Mesenchymal stem cell (in vitro differentiated cells and primary cell): ENCODE measurements at regions not wholly inside any gene's neighbourhood (a gene's known extent, or its start where the extent isn't known, plus 50 kb on each side); places are given as distances from the start of the nearest gene placed in this dataset.

Source experiments
- DNase-seq: peaks from one replicate; pipeline ENCODE4 v3.0.0-alpha.2; 2013
- H2AFZ ChIP-seq: one replicate; pipeline ENCODE4 v1.6.1; 2013; ENCODE audit warnings: low read depth, mild to moderate bottlenecking, control low read depth, inconsistent platforms, low read length, moderate library complexity
- H2AK5ac ChIP-seq: 2 replicates; pipeline ENCODE4 v1.6.1; 2013; ENCODE audit warnings: low read length, moderate library complexity, mild to moderate bottlenecking, inconsistent platforms; ENCODE audit not compliant: severe bottlenecking
- H2BK120ac ChIP-seq: one replicate; pipeline ENCODE4 v1.6.1; 2013; ENCODE audit warnings: low read depth, mild to moderate bottlenecking, inconsistent platforms, low read length, moderate library complexity
- H2BK12ac ChIP-seq, 2 experiments: one replicate each; pipeline ENCODE4 v1.6.1; 2013; ENCODE audit warnings: inconsistent platforms in 2 of 2, low read length in 2 of 2, mild to moderate bottlenecking in 2 of 2, moderate library complexity in 2 of 2, control low read depth in 1 of 2
- H2BK15ac ChIP-seq: one replicate; pipeline ENCODE4 v1.6.1; 2013; ENCODE audit warnings: mild to moderate bottlenecking, low read depth, inconsistent platforms; ENCODE audit not compliant: poor library complexity, severe bottlenecking
- H2BK5ac ChIP-seq: 2 replicates; pipeline ENCODE4 v1.6.1; 2013; ENCODE audit warnings: low read depth, mild to moderate bottlenecking, low read length, control low read depth, inconsistent platforms; ENCODE audit not compliant: poor library complexity, severe bottlenecking
- H3K14ac ChIP-seq, 2 experiments: one replicate each; pipeline ENCODE4 v1.6.1; 2013; ENCODE audit warnings: inconsistent platforms in 2 of 2, low read length in 2 of 2, control low read depth in 1 of 2, mild to moderate bottlenecking in 1 of 2, moderate library complexity in 1 of 2
- H3K18ac ChIP-seq, 2 experiments: one replicate each; pipeline ENCODE4 v1.6.1; 2013; ENCODE audit warnings: inconsistent platforms in 2 of 2, low read length in 2 of 2, control low read depth in 1 of 2, low read depth in 1 of 2, mild to moderate bottlenecking in 1 of 2
- H3K23ac ChIP-seq, 2 experiments: one replicate each; pipeline ENCODE4 v1.6.1; 2013; ENCODE audit warnings: inconsistent platforms in 2 of 2, low read length in 2 of 2, mild to moderate bottlenecking in 2 of 2, moderate library complexity in 2 of 2, control low read depth in 1 of 2
- H3K27ac ChIP-seq: 2 replicates; pipeline ENCODE4 v1.5.1; 2013; ENCODE audit warnings: mild to moderate bottlenecking, moderate library complexity, low read length, control low read depth, inconsistent platforms; ENCODE audit not compliant: poor library complexity, severe bottlenecking
- H3K27me3 ChIP-seq, 2 experiments: 2 replicates each; pipeline versions ENCODE4 v1.6.1 to v1.7.0; 2013; ENCODE audit warnings: low read length in 2 of 2, mild to moderate bottlenecking in 2 of 2, moderate library complexity in 2 of 2, control low read depth in 1 of 2, inconsistent platforms in 1 of 2; ENCODE audit not compliant: control insufficient read depth in 1 of 2, insufficient read depth in 1 of 2
- H3K36me3 ChIP-seq, 2 experiments: 2 replicates each; pipeline versions ENCODE4 v1.6.1 to v1.7.0; 2013; ENCODE audit warnings: low read length in 2 of 2, control low read depth in 1 of 2, inconsistent platforms in 1 of 2, low read depth in 1 of 2, mild to moderate bottlenecking in 1 of 2; ENCODE audit not compliant: insufficient read depth in 2 of 2, control insufficient read depth in 1 of 2
- H3K4ac ChIP-seq, 2 experiments: one replicate each; pipeline ENCODE4 v1.6.1; 2013; ENCODE audit warnings: inconsistent platforms in 2 of 2, low read length in 2 of 2, mild to moderate bottlenecking in 2 of 2, moderate library complexity in 2 of 2, control low read depth in 1 of 2, low read depth in 1 of 2
- H3K4me1 ChIP-seq: 2 replicates; pipeline ENCODE4 v1.6.1; 2013; ENCODE audit warnings: low read depth, low read length, control low read depth; ENCODE audit not compliant: control insufficient read depth, insufficient read depth
- H3K4me2 ChIP-seq: 2 replicates; pipeline ENCODE4 v1.6.1; 2013; ENCODE audit warnings: low read length, mild to moderate bottlenecking, inconsistent platforms; ENCODE audit not compliant: poor library complexity, severe bottlenecking
- H3K4me3 ChIP-seq, 2 experiments: 2 replicates each; pipeline versions ENCODE4 v1.5.1 to v1.7.0; 2013; ENCODE audit warnings: low read length in 2 of 2, mild to moderate bottlenecking in 2 of 2, control low read depth in 1 of 2, low read depth in 1 of 2; ENCODE audit not compliant: insufficient read depth in 1 of 2
- H3K79me1 ChIP-seq: replicated peaks from 2 replicates; pipeline ENCODE4 v1.6.1; 2013; ENCODE audit warnings: mild to moderate bottlenecking, control low read depth, low read length, inconsistent platforms; ENCODE audit not compliant: poor library complexity, severe bottlenecking
- H3K9ac ChIP-seq: 2 replicates; pipeline ENCODE4 v1.7.0; 2013; ENCODE audit warnings: mild to moderate bottlenecking, low read length, moderate library complexity
- H3K9me3 ChIP-seq: 2 replicates; pipeline ENCODE4 v1.7.0; 2013; ENCODE audit warnings: mild to moderate bottlenecking, low read length; ENCODE audit not compliant: control insufficient read depth
- H4K8ac ChIP-seq: one replicate; pipeline ENCODE4 v1.6.1; 2013; ENCODE audit warnings: inconsistent platforms, mild to moderate bottlenecking, low read length, moderate library complexity
- H4K91ac ChIP-seq: one replicate; pipeline ENCODE4 v1.6.1; 2013; ENCODE audit warnings: mild to moderate bottlenecking, low read length, inconsistent platforms
- WGBS: methylation state at CpG from one replicate; pipeline ENCODE4 v1.1.7; 2013; ENCODE audit warnings: mixed read lengths; 5-methylcytosine and 5-hydroxymethylcytosine counted together

GRCh38 chr16:13453938-13454553, 465.9 kb upstream of the ERCC4 start:
- Histone ChIP-seq H2BK120ac (no peak overlapping the region), H3K79me1 (no peaks in the 10 kb centered on the region), H2AK5ac (no peak overlapping the region), H3K4me1 (peaks cover 2% of the 10 kb centered on the region), H3K9me3 (no peaks in the 10 kb centered on the region), H3K4ac (no peak overlapping the region), H3K36me3 (no peaks in the 10 kb centered on the region), H4K8ac (no peak overlapping the region), H3K23ac (no peak overlapping the region), H3K9ac (peak overlapping the region; percentile 41), H3K27me3 (no peaks in the 10 kb centered on the region), H3K18ac (no peak overlapping the region), H3K4me2 (no peak overlapping the region), H3K4me3 (no peak overlapping the region), H2BK12ac (no peak overlapping the region), H3K14ac (no peak overlapping the region), H2BK15ac (no peak overlapping the region), H2AFZ (no peak overlapping the region), H2BK5ac (no peak overlapping the region), H4K91ac (no peak overlapping the region), H3K27ac (no peak overlapping the region)
- WGBS, result 60% methylated on average over 6 of the region's 10 CpGs
- no peak for DNase-seq

- H4K91ac ChIP-seq, result no peak overlapping the region
Measured at GRCh38 chr16:13463619-13464018, 456.3 kb upstream of the ERCC4 start.

GRCh38 chr16:13471036-13471435, 448.9 kb upstream of the ERCC4 start:
- DNase-seq, result no peak
- Histone ChIP-seq H3K9ac (no peak overlapping the region), H3K4ac (no peak overlapping the region), H4K91ac (no peak overlapping the region), H3K9me3 (no peaks in the 10 kb centered on the region), H2AK5ac (no peak overlapping the region), H3K4me1 (no peaks in the 10 kb centered on the region), H3K27ac (no peak overlapping the region), H2AFZ (no peak overlapping the region), H4K8ac (no peak overlapping the region), H3K23ac (no peak overlapping the region), H3K18ac (no peak overlapping the region), H3K4me2 (no peak overlapping the region), H2BK120ac (no peak overlapping the region), H3K79me1 (no peaks in the 10 kb centered on the region), H3K14ac (no peak overlapping the region), H2BK5ac (no peak overlapping the region), H3K27me3 (no peaks in the 10 kb centered on the region), H2BK15ac (no peak overlapping the region), H3K4me3 (no peak overlapping the region), H3K36me3 (no peaks in the 10 kb centered on the region), H2BK12ac (no peak overlapping the region)
- WGBS, result 11% methylated on average over 1 of the region's 4 CpGs

More at GRCh38 chr16:13463619-13464018, 456.3 kb upstream of the ERCC4 start:
- 74% methylated on average over 5 of the region's 5 CpGs for WGBS
- H2BK120ac ChIP-seq, result no peak overlapping the region
- H3K14ac ChIP-seq, result no peak overlapping the region
- H3K4ac ChIP-seq, result no peak overlapping the region
- no peak overlapping the region for H2BK5ac ChIP-seq
- H3K4me1 ChIP-seq, result no peaks in the 10 kb centered on the region
- no peak overlapping the region for H3K4me2 ChIP-seq
- H3K79me1 ChIP-seq, result no peaks in the 10 kb centered on the region
- H3K18ac ChIP-seq, result no peak overlapping the region
- no peak overlapping the region for H4K8ac ChIP-seq
- no peak overlapping the region for H2AK5ac ChIP-seq
- H3K27me3 ChIP-seq, result no peaks in the 10 kb centered on the region
- H3K23ac ChIP-seq, result no peak overlapping the region
- DNase-seq, result no peak
- no peak overlapping the region for H3K27ac ChIP-seq
- H3K36me3 ChIP-seq, result no peaks in the 10 kb centered on the region
- no peaks in the 10 kb centered on the region for H3K9me3 ChIP-seq
- H3K4me3 ChIP-seq, result no peak overlapping the region
- H3K9ac ChIP-seq, result no peak overlapping the region
- no peak overlapping the region for H2AFZ ChIP-seq
- no peak overlapping the region for H2BK12ac ChIP-seq
- H2BK15ac ChIP-seq, result no peak overlapping the region

GRCh38 chr16:13478991-13479390, 441.0 kb upstream of the ERCC4 start:
- no peak overlapping the region for H3K18ac ChIP-seq
- H3K36me3 ChIP-seq, result no peaks in the 10 kb centered on the region
- 89% methylated on average over 4 of the region's 4 CpGs for WGBS
- no peak overlapping the region for H2BK15ac ChIP-seq
- DNase-seq, result no peak
- no peak overlapping the region for H2BK5ac ChIP-seq
- no peak overlapping the region for H3K4me3 ChIP-seq
- no peaks in the 10 kb centered on the region for H3K4me1 ChIP-seq
- H3K14ac ChIP-seq, result no peak overlapping the region
- H3K4ac ChIP-seq, result no peak overlapping the region
- no peak overlapping the region for H2AK5ac ChIP-seq
- H3K9me3 ChIP-seq, result peaks cover 23% of the 10 kb centered on the region
- no peak overlapping the region for H2AFZ ChIP-seq
- no peaks in the 10 kb centered on the region for H3K79me1 ChIP-seq
- no peak overlapping the region for H3K23ac ChIP-seq
- H3K27ac ChIP-seq, result no peak overlapping the region
- no peak overlapping the region for H3K4me2 ChIP-seq
- H3K9ac ChIP-seq, result no peak overlapping the region
- H4K8ac ChIP-seq, result no peak overlapping the region
- H2BK12ac ChIP-seq, result no peak overlapping the region
- H4K91ac ChIP-seq, result no peak overlapping the region
- no peaks in the 10 kb centered on the region for H3K27me3 ChIP-seq
- H2BK120ac ChIP-seq, result no peak overlapping the region
